C4-2B (cell line): ENCODE measurements at regions not wholly inside any gene's neighbourhood (a gene's known extent, or its start where the extent isn't known, plus 50 kb on each side); places are given as distances from the start of the nearest gene placed in this dataset.

ENCODE experiments used
- ZFX ChIP-seq: fragments of 450-650 bp; IDR thresholded peaks from 2 replicates; pipeline ENCODE4 v1.6.1; 2017
- TF ChIP-seq, protein P1 (sequence below): fragments of 450-650 bp; conservative IDR thresholded peaks from 2 replicates; pipeline ENCODE4 v1.5.1; 2017; ENCODE audit warnings: mild to moderate bottlenecking

- TF ChIP-seq, protein P1, sequence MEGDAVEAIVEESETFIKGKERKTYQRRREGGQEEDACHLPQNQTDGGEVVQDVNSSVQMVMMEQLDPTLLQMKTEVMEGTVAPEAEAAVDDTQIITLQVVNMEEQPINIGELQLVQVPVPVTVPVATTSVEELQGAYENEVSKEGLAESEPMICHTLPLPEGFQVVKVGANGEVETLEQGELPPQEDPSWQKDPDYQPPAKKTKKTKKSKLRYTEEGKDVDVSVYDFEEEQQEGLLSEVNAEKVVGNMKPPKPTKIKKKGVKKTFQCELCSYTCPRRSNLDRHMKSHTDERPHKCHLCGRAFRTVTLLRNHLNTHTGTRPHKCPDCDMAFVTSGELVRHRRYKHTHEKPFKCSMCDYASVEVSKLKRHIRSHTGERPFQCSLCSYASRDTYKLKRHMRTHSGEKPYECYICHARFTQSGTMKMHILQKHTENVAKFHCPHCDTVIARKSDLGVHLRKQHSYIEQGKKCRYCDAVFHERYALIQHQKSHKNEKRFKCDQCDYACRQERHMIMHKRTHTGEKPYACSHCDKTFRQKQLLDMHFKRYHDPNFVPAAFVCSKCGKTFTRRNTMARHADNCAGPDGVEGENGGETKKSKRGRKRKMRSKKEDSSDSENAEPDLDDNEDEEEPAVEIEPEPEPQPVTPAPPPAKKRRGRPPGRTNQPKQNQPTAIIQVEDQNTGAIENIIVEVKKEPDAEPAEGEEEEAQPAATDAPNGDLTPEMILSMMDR = no peak
- no peak for TF ChIP-seq ZFX
Measured at GRCh38 chr4:138409670-138410069, 167.5 kb upstream of the SLC7A11 start.
